Stimulated activated naive CD8-positive, alpha-beta T cell treated with anti-CD3 and anti-CD28 coated beads, Interleukin-15, Interleukin-2, amounts not matched to agents 100 ng/mL and 50 ng/mL, for 24 hours (primary cell): ENCODE measurements at regions not wholly inside any gene's neighbourhood (a gene's known extent, or its start where the extent isn't known, plus 50 kb on each side); places are given as distances from the start of the nearest gene placed in this dataset.
"Not testable (repeated sequence)": the region's sequence is repeated elsewhere in the genome, so short reads cannot be mapped to it uniquely, and the experiment has no call there.

Source experiments
- H3K27ac Mint-ChIP-seq: one replicate; pipeline ENCODE4 v1.8.0; 2021; ENCODE audit warnings: mild to moderate bottlenecking, mixed read lengths
- H3K27me3 Mint-ChIP-seq: one replicate; pipeline ENCODE4 v1.8.0; 2021; ENCODE audit warnings: mixed read lengths
- H3K36me3 Mint-ChIP-seq: one replicate; pipeline ENCODE4 v1.8.0; 2021; ENCODE audit warnings: low read depth, mixed read lengths
- H3K4me1 Mint-ChIP-seq: one replicate; pipeline ENCODE4 v1.8.0; 2021; ENCODE audit warnings: low read depth, mixed read lengths
- H3K4me3 Mint-ChIP-seq: one replicate; pipeline ENCODE4 v1.8.0; 2021; ENCODE audit warnings: mild to moderate bottlenecking, mixed read lengths
- H3K9me3 Mint-ChIP-seq: one replicate; pipeline ENCODE4 v1.8.0; 2021; ENCODE audit warnings: mixed read lengths

- H3K36me3 Mint-ChIP-seq: no peaks in the 10 kb centered on the region
- no peaks in the 10 kb centered on the region for H3K27me3 Mint-ChIP-seq
- peaks cover 9% of the 10 kb centered on the region for H3K9me3 Mint-ChIP-seq
- H3K4me3 Mint-ChIP-seq: no peak overlapping the region
- no peak overlapping the region for H3K27ac Mint-ChIP-seq
- H3K4me1 Mint-ChIP-seq: no peaks in the 10 kb centered on the region
These were observed 789.6 kb upstream of the SLC8A1 start for GRCh38 chr2:41241325-41242000.

DNA sequence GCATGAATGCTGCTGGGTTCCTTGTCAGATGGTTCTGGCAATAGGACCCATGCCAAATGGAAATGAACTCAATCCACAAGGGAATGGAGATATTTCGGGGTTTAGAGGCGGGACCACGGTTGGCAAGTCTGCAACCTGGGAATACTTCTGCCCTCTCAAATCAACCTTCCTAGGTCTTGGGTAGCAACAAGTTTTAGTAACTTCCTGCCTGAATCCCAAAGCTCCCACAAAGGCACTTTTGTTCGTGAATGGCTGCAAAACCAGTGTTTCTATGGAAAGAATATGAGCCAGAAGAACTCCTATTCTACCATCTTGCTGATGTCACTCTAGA lies 790.1 kb upstream of the SLC8A1 start:
- no peaks in the 10 kb centered on the region for H3K36me3 Mint-ChIP-seq
- H3K27me3 Mint-ChIP-seq: no peaks in the 10 kb centered on the region
- peaks cover 9% of the 10 kb centered on the region for H3K9me3 Mint-ChIP-seq
- H3K4me1 Mint-ChIP-seq: no peaks in the 10 kb centered on the region
- no peak overlapping the region for H3K27ac Mint-ChIP-seq
- no peak overlapping the region for H3K4me3 Mint-ChIP-seq

DNA sequence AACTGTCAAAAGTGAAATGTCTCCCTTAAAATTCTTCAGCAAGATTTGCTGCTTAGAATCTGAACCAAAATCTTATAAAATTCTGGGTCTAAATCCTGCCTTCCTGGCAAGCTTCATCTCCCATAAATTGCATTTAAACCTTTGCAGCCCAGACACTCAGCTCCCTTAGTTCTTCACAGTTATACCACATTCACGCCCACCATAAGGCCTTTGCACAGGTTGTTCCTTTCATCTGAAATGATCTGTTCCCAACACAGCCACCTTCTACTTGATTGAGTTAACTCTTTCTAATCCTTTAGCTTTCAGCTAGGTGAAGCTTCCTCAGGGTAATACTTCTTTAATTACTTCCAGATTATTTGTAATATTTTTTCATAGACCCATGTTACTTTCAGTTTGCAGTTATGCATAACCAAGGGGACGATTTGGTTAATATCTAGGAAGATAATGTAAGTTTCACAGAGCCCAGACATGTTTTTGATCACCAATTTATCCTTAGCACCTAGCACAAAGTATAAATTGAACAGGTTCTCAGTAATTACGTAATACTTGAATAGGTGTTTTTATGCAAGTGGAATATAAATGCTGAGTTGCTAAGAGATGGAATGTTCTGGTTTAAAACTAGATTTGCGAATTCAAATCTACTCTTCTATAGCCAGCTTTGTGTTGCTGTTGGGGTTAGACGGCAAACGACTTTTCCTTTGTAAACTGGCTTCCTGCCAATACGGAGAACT lies 779.7 kb upstream of the PKDCC start:
- Mint-ChIP-seq H3K9me3 (no peaks in the 10 kb centered on the region), H3K27me3 (no peaks in the 10 kb centered on the region), H3K27ac (no peak overlapping the region), H3K4me1 (no peaks in the 10 kb centered on the region), H3K36me3 (no peaks in the 10 kb centered on the region), H3K4me3 (no peak overlapping the region)

GRCh38 chr2:41283079-41283775 lies 764.6 kb upstream of the PKDCC start:
- no peaks in the 10 kb centered on the region for H3K4me1 Mint-ChIP-seq
- no peaks in the 10 kb centered on the region for H3K36me3 Mint-ChIP-seq
- no peaks in the 10 kb centered on the region for H3K27me3 Mint-ChIP-seq
- no peaks in the 10 kb centered on the region for H3K9me3 Mint-ChIP-seq
- no peak overlapping the region for H3K27ac Mint-ChIP-seq
- no peak overlapping the region for H3K4me3 Mint-ChIP-seq

- no peaks in the 10 kb centered on the region for H3K4me1 Mint-ChIP-seq
- no peaks in the 10 kb centered on the region for H3K36me3 Mint-ChIP-seq
- H3K4me3 Mint-ChIP-seq: no peak overlapping the region
- no peaks in the 10 kb centered on the region for H3K27me3 Mint-ChIP-seq
- no peaks in the 10 kb centered on the region for H3K9me3 Mint-ChIP-seq
- no peak overlapping the region for H3K27ac Mint-ChIP-seq
These were observed 754.3 kb upstream of the PKDCC start for GRCh38 chr2:41293491-41293890.

- no peaks in the 10 kb centered on the region for H3K9me3 Mint-ChIP-seq
- no peaks in the 10 kb centered on the region for H3K27me3 Mint-ChIP-seq
- no peak overlapping the region for H3K27ac Mint-ChIP-seq
- no peaks in the 10 kb centered on the region for H3K4me1 Mint-ChIP-seq
- no peaks in the 10 kb centered on the region for H3K36me3 Mint-ChIP-seq
- no peak overlapping the region for H3K4me3 Mint-ChIP-seq
These were observed 753.5 kb upstream of the PKDCC start for GRCh38 chr2:41294331-41294730.

- Mint-ChIP-seq H3K27me3 (peaks cover 3% of the 10 kb centered on the region), H3K4me3 (no peak overlapping the region)
These were observed 734.7 kb upstream of the PKDCC start for GRCh38 chr2:41313082-41313481.

DNA sequence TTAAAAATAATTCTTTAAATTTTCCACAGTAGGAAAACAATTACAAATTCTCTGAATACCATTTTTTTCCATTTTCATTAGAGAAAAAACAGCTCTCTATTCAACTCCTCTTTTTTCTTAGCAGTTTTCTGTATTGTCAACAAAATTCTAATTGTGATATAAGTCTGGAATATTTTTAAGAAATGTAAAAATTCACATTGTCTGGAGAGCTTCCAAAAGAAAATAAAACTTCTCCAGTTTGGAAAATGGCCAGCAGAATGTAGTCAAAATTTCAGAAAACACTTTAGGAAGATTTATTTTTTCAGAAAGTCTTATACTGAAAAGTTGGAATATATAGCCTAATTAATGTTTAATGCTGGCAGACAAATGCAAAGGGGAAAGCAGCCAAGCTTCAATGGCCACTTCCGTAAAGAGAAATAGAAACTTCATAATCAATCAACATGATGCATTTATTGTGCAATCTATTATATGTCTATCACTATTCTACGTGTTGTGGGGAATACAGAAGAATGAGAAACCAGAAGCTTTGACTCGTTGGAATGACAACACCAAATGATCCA lies 733.2 kb upstream of the PKDCC start:
- Mint-ChIP-seq H3K4me1 (no peaks in the 10 kb centered on the region), H3K36me3 (no peaks in the 10 kb centered on the region), H3K9me3 (peaks cover 3% of the 10 kb centered on the region), H3K4me3 (no peak overlapping the region), H3K27me3 (peaks cover 3% of the 10 kb centered on the region), H3K27ac (no peak overlapping the region)

More at GRCh38 chr2:41313082-41313481, 734.7 kb upstream of the PKDCC start:
- Mint-ChIP-seq H3K9me3 (peaks cover 3% of the 10 kb centered on the region), H3K27ac (no peak overlapping the region), H3K36me3 (no peaks in the 10 kb centered on the region), H3K4me1 (no peaks in the 10 kb centered on the region)

DNA sequence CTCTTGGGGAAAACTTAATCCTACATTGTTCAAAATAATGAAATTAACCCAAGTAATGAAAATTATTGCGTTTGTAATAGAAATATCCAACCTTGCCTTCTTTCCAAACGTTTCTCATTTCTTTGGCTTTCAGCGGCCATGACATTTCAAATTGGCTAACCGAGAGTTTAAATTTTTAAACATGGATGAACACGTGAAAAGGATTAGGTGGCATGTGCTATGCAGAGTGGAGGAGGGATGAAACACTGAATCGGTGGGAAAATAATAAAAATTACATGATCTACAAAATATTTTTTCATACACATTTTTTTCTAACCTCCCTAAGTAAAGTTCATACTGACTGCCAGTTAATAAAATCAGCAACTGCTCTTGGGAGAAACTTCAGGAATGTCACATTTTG lies 728.4 kb upstream of the PKDCC start:
- Mint-ChIP-seq H3K4me1 (no peaks in the 10 kb centered on the region), H3K27ac (no peak overlapping the region), H3K4me3 (no peak overlapping the region), H3K27me3 (peaks cover 3% of the 10 kb centered on the region), H3K9me3 (peaks cover 3% of the 10 kb centered on the region), H3K36me3 (no peaks in the 10 kb centered on the region)

- Mint-ChIP-seq H3K4me3 (no peak overlapping the region), H3K4me1 (no peaks in the 10 kb centered on the region), H3K9me3 (peaks cover 3% of the 10 kb centered on the region), H3K36me3 (no peaks in the 10 kb centered on the region), H3K27ac (no peak overlapping the region), H3K27me3 (peaks cover 3% of the 10 kb centered on the region)
These were observed 727.3 kb upstream of the PKDCC start for GRCh38 chr2:41320491-41320890.

- no peak overlapping the region for H3K27ac Mint-ChIP-seq
- H3K36me3 Mint-ChIP-seq: no peaks in the 10 kb centered on the region
- H3K27me3 Mint-ChIP-seq: no peaks in the 10 kb centered on the region
- H3K4me3 Mint-ChIP-seq: no peak overlapping the region
- no peaks in the 10 kb centered on the region for H3K4me1 Mint-ChIP-seq
- no peaks in the 10 kb centered on the region for H3K9me3 Mint-ChIP-seq
These were observed 726.5 kb upstream of the PKDCC start for GRCh38 chr2:41321351-41321750.

DNA sequence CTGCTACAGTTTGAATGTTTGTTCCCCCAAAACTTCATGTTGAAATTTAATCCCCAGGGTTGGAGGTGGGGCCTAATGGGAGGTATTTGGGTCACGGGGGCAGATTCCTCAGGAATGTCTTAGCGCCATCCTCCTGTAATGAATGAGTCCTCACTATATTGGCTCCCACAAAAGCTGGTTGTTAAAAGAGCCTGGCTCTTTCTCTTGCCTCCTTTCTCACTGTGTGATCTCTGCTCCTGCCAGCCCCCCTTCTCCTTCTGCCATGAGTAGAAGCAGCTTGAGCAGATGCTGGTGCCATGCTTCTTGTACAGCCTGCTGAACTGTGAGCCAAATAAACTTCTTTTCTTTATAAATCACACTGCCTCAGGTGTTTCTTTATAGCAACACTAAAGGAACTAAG lies 721.0 kb upstream of the PKDCC start:
- Mint-ChIP-seq H3K4me1 (no peaks in the 10 kb centered on the region), H3K4me3 (no peak overlapping the region), H3K9me3 (no peaks in the 10 kb centered on the region), H3K36me3 (no peaks in the 10 kb centered on the region), H3K27me3 (no peaks in the 10 kb centered on the region), H3K27ac (no peak overlapping the region)

DNA sequence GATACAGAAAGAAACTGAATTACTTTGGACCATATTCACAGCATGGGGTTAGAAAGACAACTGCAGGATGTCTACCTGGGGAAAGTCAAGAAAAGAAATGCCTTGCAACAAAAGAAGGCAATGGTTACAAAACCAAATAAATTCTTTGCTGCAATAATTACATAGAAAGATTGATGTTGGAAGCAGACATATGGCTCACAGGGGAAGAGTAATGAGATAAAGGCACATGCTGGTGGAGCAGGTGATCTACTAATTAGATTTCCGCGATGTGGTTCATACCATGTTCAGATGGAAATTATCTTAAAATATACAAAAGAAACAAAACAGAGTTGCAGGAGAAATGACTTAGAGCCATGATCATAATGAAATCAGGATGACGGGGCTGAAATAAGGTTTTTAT lies 718.8 kb upstream of the PKDCC start:
- H3K27me3 Mint-ChIP-seq: no peaks in the 10 kb centered on the region
- H3K27ac Mint-ChIP-seq: no peak overlapping the region
- H3K4me3 Mint-ChIP-seq: no peak overlapping the region
- peaks cover 5% of the 10 kb centered on the region for H3K9me3 Mint-ChIP-seq
- H3K4me1 Mint-ChIP-seq: no peaks in the 10 kb centered on the region
- H3K36me3 Mint-ChIP-seq: no peaks in the 10 kb centered on the region

DNA sequence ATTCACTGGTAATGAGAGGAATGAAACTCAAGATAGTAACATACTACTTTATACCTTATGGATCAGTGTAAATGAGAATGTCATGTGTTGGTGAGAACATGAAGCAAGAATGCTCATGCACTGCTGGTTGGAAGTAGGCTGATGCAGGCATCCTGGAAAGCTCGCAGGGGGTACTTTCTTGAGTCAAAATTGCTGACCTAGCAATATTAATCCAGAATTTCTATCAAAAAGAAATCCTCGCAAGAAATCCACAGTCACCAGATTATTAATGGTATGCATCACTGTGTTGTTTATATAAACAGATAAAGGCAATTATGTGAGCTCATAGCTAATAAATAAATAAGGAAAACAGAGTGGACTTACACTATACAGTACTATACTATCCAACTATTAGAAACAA lies 713.7 kb upstream of the PKDCC start:
- H3K4me3 Mint-ChIP-seq: no peak overlapping the region
- no peaks in the 10 kb centered on the region for H3K27me3 Mint-ChIP-seq
- H3K9me3 Mint-ChIP-seq: peaks cover 5% of the 10 kb centered on the region
- no peak overlapping the region for H3K27ac Mint-ChIP-seq
- no peaks in the 10 kb centered on the region for H3K4me1 Mint-ChIP-seq
- H3K36me3 Mint-ChIP-seq: no peaks in the 10 kb centered on the region

- not testable (repeated sequence) for H3K27ac Mint-ChIP-seq, H3K36me3 Mint-ChIP-seq, H3K4me3 Mint-ChIP-seq, H3K4me1 Mint-ChIP-seq, H3K9me3 Mint-ChIP-seq, H3K27me3 Mint-ChIP-seq
These were observed 712.2 kb upstream of the PKDCC start for GRCh38 chr2:41335573-41335972.
